ENCODE measurements at regions not wholly inside any gene's neighbourhood (a gene's known extent, or its start where the extent isn't known, plus 50 kb on each side); places are given as distances from the start of the nearest gene placed in this dataset.

- DNase-seq (ENCODE audit: low read depth in 3 of 3, low spot score in 1 of 3): no peak
Measured at GRCh38 chr20:52864916-52865605, 107.1 kb upstream of the TSHZ2 start.

GRCh38 chr20:52859156-52859876, 112.8 kb upstream of the TSHZ2 start:
- no peak for DNase-seq (ENCODE audit: low read depth in 3 of 3, low spot score in 1 of 3)

- DNase-seq (ENCODE audit: low read depth in 3 of 3, low spot score in 1 of 3): no peak
Measured at GRCh38 chr20:52852714-52853113, 119.4 kb upstream of the TSHZ2 start.

- no peak for DNase-seq (ENCODE audit: low read depth in 3 of 3, low spot score in 1 of 3)
Measured at GRCh38 chr20:52847731-52848359, 124.3 kb upstream of the TSHZ2 start.

GRCh38 chr20:52847029-52847660, 125.0 kb upstream of the TSHZ2 start:
- DNase-seq (ENCODE audit: low read depth in 3 of 3, low spot score in 1 of 3): no peak

GRCh38 chr20:52845044-52845443, 127.1 kb upstream of the TSHZ2 start:
- no peak for DNase-seq (ENCODE audit: low read depth in 3 of 3, low spot score in 1 of 3)

- DNase-seq (ENCODE audit: low read depth in 3 of 3, low spot score in 1 of 3): no peak
Measured at GRCh38 chr20:52843425-52843824, 128.7 kb upstream of the TSHZ2 start.

GRCh38 chr20:52841003-52841402, 131.2 kb upstream of the TSHZ2 start:
- DNase-seq (ENCODE audit: low read depth in 3 of 3, low spot score in 1 of 3): no peak

- no peak for DNase-seq (ENCODE audit: low read depth in 3 of 3, low spot score in 1 of 3)
Measured at GRCh38 chr20:52840041-52840440, 132.1 kb upstream of the TSHZ2 start.

- no peak for DNase-seq (ENCODE audit: low read depth in 3 of 3, low spot score in 1 of 3)
Measured at GRCh38 chr20:52838510-52839241, 133.5 kb upstream of the TSHZ2 start.

- DNase-seq (ENCODE audit: low read depth in 3 of 3, low spot score in 1 of 3): no peak
Measured at GRCh38 chr20:52837378-52837777, 134.8 kb upstream of the TSHZ2 start.

GRCh38 chr20:52833901-52834300, 138.3 kb upstream of the TSHZ2 start:
- no peak for DNase-seq (ENCODE audit: low read depth in 3 of 3, low spot score in 1 of 3)

GRCh38 chr20:52832151-52832774, 139.9 kb upstream of the TSHZ2 start:
- DNase-seq (ENCODE audit: low read depth in 3 of 3, low spot score in 1 of 3): no peak

GRCh38 chr20:52830598-52830997, 141.6 kb upstream of the TSHZ2 start:
- no peak for DNase-seq (ENCODE audit: low read depth in 3 of 3, low spot score in 1 of 3)

- no peak for DNase-seq (ENCODE audit: low read depth in 3 of 3, low spot score in 1 of 3)
Measured at GRCh38 chr20:52829111-52829510, 143.0 kb upstream of the TSHZ2 start.

- no peak for DNase-seq (ENCODE audit: low read depth in 3 of 3, low spot score in 1 of 3)
Measured at GRCh38 chr20:52828199-52828598, 144.0 kb upstream of the TSHZ2 start.

GRCh38 chr20:52826722-52827121, 145.4 kb upstream of the TSHZ2 start:
- no peak for DNase-seq (ENCODE audit: low read depth in 3 of 3, low spot score in 1 of 3)

GRCh38 chr20:52826321-52826720, 145.8 kb upstream of the TSHZ2 start:
- DNase-seq (ENCODE audit: low read depth in 3 of 3, low spot score in 1 of 3): no peak

GRCh38 chr20:52824494-52825216, 147.5 kb upstream of the TSHZ2 start:
- no peak for DNase-seq (ENCODE audit: low read depth in 3 of 3, low spot score in 1 of 3)

GRCh38 chr20:52823303-52823702, 148.9 kb upstream of the TSHZ2 start:
- DNase-seq (ENCODE audit: low read depth in 3 of 3, low spot score in 1 of 3): no peak

Data from stimulated activated CD4-positive, alpha-beta T cell treated with anti-CD3 and anti-CD28 coated beads, TNF-alpha, amount 100 ng/mL, for 1 hour (primary cell).